H1 (cell line): ENCODE measurements at regions not wholly inside any gene's neighbourhood (a gene's known extent, or its start where the extent isn't known, plus 50 kb on each side); places are given as distances from the start of the nearest gene placed in this dataset.

Source experiments
- CTCF ChIA-PET: fragments of 300-600 bp; sonication (Branson Sonifier 250); formaldehyde crosslinking; loops from one replicate; lab custom pipeline; 2021; ENCODE audit not compliant: partially characterized antibody; lab: Charles Lee
- POLR2A ChIA-PET: fragments of 300-600 bp; sonication (Branson Sonifier 250); formaldehyde crosslinking; loops from one replicate; lab custom pipeline; 2021; ENCODE audit warnings: inconsistent platforms; ENCODE audit not compliant: partially characterized antibody; lab: Charles Lee
- DNase-seq, 2 experiments: peaks; one replicate each; pipeline versions ENCODE4 v3.0.0 to v3.0.0-alpha.2; 2010 to 2022; ENCODE audit warnings: low spot score in 2 of 2, low read depth in 1 of 2, mixed read lengths in 1 of 2
- FAIRE-seq: peaks from 2 replicates; lab custom pipeline; 2011; peaks lifted over from hg19 to GRCh38; lab: Jason Lieb, UNC
- H2AFZ ChIP-seq: 2 replicates; pipeline ENCODE4 v1.8.1; 2012; ENCODE audit warnings: low read length, inconsistent platforms
- H2AK5ac ChIP-seq: 2 replicates; pipeline ENCODE4 v1.6.1; 2013; ENCODE audit warnings: low read depth, low read length
- H2BK120ac ChIP-seq: replicated peaks from 2 replicates; pipeline ENCODE3; 2013; ENCODE audit warnings: low read depth, low read length, inconsistent platforms
- H2BK12ac ChIP-seq: 2 replicates; pipeline ENCODE4 v1.6.1; 2013; ENCODE audit warnings: low read depth, low read length
- H2BK15ac ChIP-seq: 2 replicates; pipeline ENCODE4 v1.6.1; 2013; ENCODE audit warnings: low read length
- H2BK20ac ChIP-seq: 2 replicates; pipeline ENCODE4 v1.6.1; 2013; ENCODE audit warnings: low read length
- H2BK5ac ChIP-seq: 2 replicates; pipeline ENCODE4 v1.6.1; 2013; ENCODE audit warnings: low read depth, low read length
- H3K14ac ChIP-seq: 2 replicates; pipeline ENCODE4 v1.6.1; 2013; ENCODE audit warnings: inconsistent platforms; ENCODE audit not compliant: insufficient read length
- H3K18ac ChIP-seq: 2 replicates; pipeline ENCODE4 v1.6.1; 2013; ENCODE audit warnings: low read length; ENCODE audit errors: extremely low read depth
- H3K23ac ChIP-seq: 2 replicates; pipeline ENCODE4 v1.6.1; 2013; ENCODE audit warnings: inconsistent platforms; ENCODE audit not compliant: insufficient read length
- H3K23me2 ChIP-seq: 2 replicates; pipeline ENCODE4 v1.6.1; 2013; ENCODE audit warnings: low read depth, low read length
- H3K27ac ChIP-seq: 2 replicates; pipeline ENCODE4 v1.6.1; 2011; ENCODE audit warnings: low read depth, low read length, inconsistent platforms
- H3K27me3 ChIP-seq, 4 experiments: replicated peaks in 1 of 4; 1 replicate in 1 of 4; 2 replicates in 3 of 4; pipeline versions ENCODE4 v1.6.1 to v1.8.1; 2011 to 2013; ENCODE audit warnings: low read length in 3 of 4, mild to moderate bottlenecking in 3 of 4, inconsistent platforms in 2 of 4, mixed read lengths in 2 of 4, moderate library complexity in 1 of 4; ENCODE audit not compliant: control insufficient read depth in 3 of 4, insufficient read depth in 3 of 4; ENCODE audit errors: extremely low read depth in 1 of 4
- H3K36me3 ChIP-seq, 4 experiments: 2 replicates each; pipeline versions ENCODE4 v1.6.1 to v1.8.1; 2011 to 2013; ENCODE audit warnings: mild to moderate bottlenecking in 4 of 4, low read length in 3 of 4, moderate library complexity in 2 of 4, control low read depth in 1 of 4, inconsistent platforms in 1 of 4; ENCODE audit not compliant: insufficient read depth in 4 of 4, control insufficient read depth in 2 of 4
- H3K4ac ChIP-seq: replicated peaks from 2 replicates; pipeline ENCODE3; 2013; ENCODE audit warnings: low read length, low read depth, mixed read lengths, inconsistent platforms; ENCODE audit not compliant: insufficient read length
- H3K4me1 ChIP-seq, 4 experiments: replicated peaks in 1 of 4; 1 replicate in 1 of 4; 2 replicates in 3 of 4; pipeline versions ENCODE4 v1.6.1 to v1.8.1; 2011 to 2013; ENCODE audit warnings: low read length in 3 of 4, inconsistent platforms in 2 of 4, mixed read lengths in 1 of 4; ENCODE audit not compliant: insufficient read depth in 4 of 4, control insufficient read depth in 3 of 4
- H3K4me2 ChIP-seq, 2 experiments: 2 replicates each; pipeline versions ENCODE4 v1.6.1 to v1.8.1; 2011 to 2013; ENCODE audit warnings: low read depth in 2 of 2, low read length in 2 of 2, control low read depth in 1 of 2, inconsistent platforms in 1 of 2, mild to moderate bottlenecking in 1 of 2; ENCODE audit not compliant: insufficient read depth in 1 of 2
- H3K4me3 ChIP-seq, 4 experiments: fragments of 200-600, 300-600 bp in 1 of 4; sonication (generic), shearing (Covaris generic), sonication (Bioruptor Twin) in 1 of 4; 2 replicates each; pipeline versions ENCODE4 v1.5.1 to v1.8.1; 2011 to 2016; ENCODE audit warnings: low read length in 4 of 4, low read depth in 3 of 4, control low read depth in 2 of 4, inconsistent platforms in 2 of 4, mild to moderate bottlenecking in 2 of 4, mixed read lengths in 1 of 4, moderate library complexity in 1 of 4; ENCODE audit not compliant: insufficient read depth in 2 of 4; ENCODE audit errors: extremely low read depth in 1 of 4
- H3K56ac ChIP-seq: replicated peaks from 2 replicates; pipeline ENCODE3; 2013; ENCODE audit warnings: low read depth, mild to moderate bottlenecking, mixed read lengths, low read length, inconsistent platforms; ENCODE audit not compliant: insufficient read length
- H3K79me1 ChIP-seq: 2 replicates; pipeline ENCODE4 v1.6.1; 2013; ENCODE audit warnings: low read depth, low read length, control low read depth
- H3K79me2 ChIP-seq, 2 experiments: 2 replicates each; pipeline versions ENCODE4 v1.6.1 to v1.8.1; 2012 to 2013; ENCODE audit warnings: low read length in 2 of 2, mild to moderate bottlenecking in 2 of 2, inconsistent platforms in 1 of 2; ENCODE audit not compliant: insufficient read depth in 2 of 2, control insufficient read depth in 1 of 2
- H3K9ac ChIP-seq, 4 experiments: replicated peaks in 1 of 4; 1 replicate in 1 of 4; 2 replicates in 3 of 4; pipeline versions ENCODE4 v1.6.1 to v1.8.1; 2011 to 2013; ENCODE audit warnings: low read depth in 3 of 4, low read length in 3 of 4, control low read depth in 2 of 4, mild to moderate bottlenecking in 2 of 4, moderate library complexity in 2 of 4, inconsistent platforms in 1 of 4; ENCODE audit errors: extremely low read depth in 1 of 4
- H3K9me3 ChIP-seq, 2 experiments: 2 replicates each; pipeline versions ENCODE4 v1.6.1 to v1.8.1; 2012 to 2013; ENCODE audit warnings: mild to moderate bottlenecking in 2 of 2, moderate library complexity in 2 of 2, control low read depth in 1 of 2, inconsistent platforms in 1 of 2, low read depth in 1 of 2, low read length in 1 of 2, mixed read lengths in 1 of 2; ENCODE audit not compliant: insufficient read depth in 2 of 2
- H4K20me1 ChIP-seq, 2 experiments: replicated peaks in 1 of 2; 2 replicates each; pipeline versions ENCODE3 to v1.8.1; 2011 to 2013; ENCODE audit warnings: inconsistent platforms in 2 of 2, low read length in 2 of 2, mild to moderate bottlenecking in 1 of 2; ENCODE audit not compliant: insufficient read depth in 2 of 2, control insufficient read depth in 1 of 2
- H4K5ac ChIP-seq: 2 replicates; pipeline ENCODE4 v1.6.1; 2013; ENCODE audit warnings: low read length, low read depth, mixed read lengths, inconsistent platforms; ENCODE audit not compliant: insufficient read length
- H4K8ac ChIP-seq: 2 replicates; pipeline ENCODE4 v1.8.0; 2013; ENCODE audit warnings: mild to moderate bottlenecking, moderate library complexity, low read length, inconsistent platforms; ENCODE audit not compliant: insufficient read depth; ENCODE audit errors: extremely low read depth
- H4K91ac ChIP-seq: replicated peaks from 2 replicates; pipeline ENCODE3; 2013; ENCODE audit warnings: low read length, mixed read lengths, inconsistent platforms; ENCODE audit not compliant: insufficient read length
- CHD1 ChIP-seq: IDR thresholded peaks from 2 replicates; pipeline ENCODE4 v1.6.1; 2012; ENCODE audit warnings: low read depth, low read length, improper control_type of control experiment
- CTCF ChIP-seq, 3 experiments: IDR thresholded peaks; 1 replicate in 2 of 3; 2 replicates in 1 of 3; pipeline versions ENCODE4 v1.5.1 to v1.6.1; 2011; ENCODE audit warnings: low read length in 3 of 3, mild to moderate bottlenecking in 3 of 3, inconsistent platforms in 2 of 3, low read depth in 1 of 3, moderate library complexity in 1 of 3; ENCODE audit not compliant: insufficient read depth in 1 of 3; ENCODE audit errors: control extremely low read depth in 1 of 3
- KDM4A ChIP-seq: IDR thresholded peaks from one replicate; pipeline ENCODE4 v1.7.1; 2012; ENCODE audit warnings: low read depth, mild to moderate bottlenecking, moderate library complexity, low read length, inconsistent platforms; ENCODE audit not compliant: severe bottlenecking
- RAD21 ChIP-seq, 2 experiments: IDR thresholded peaks in 1 of 2; conservative IDR thresholded peaks in 1 of 2; 2 replicates each; pipeline ENCODE4 v1.6.1; 2011; ENCODE audit warnings: low read depth in 2 of 2, low read length in 2 of 2, improper control_type of control experiment in 1 of 2, inconsistent platforms in 1 of 2, mild to moderate bottlenecking in 1 of 2, moderate library complexity in 1 of 2
- WGBS, 2 experiments: shearing (Covaris generic) in 1 of 2; methylation state at CpG; one replicate each; pipeline versions ENCODE4 v1.1.6 to v1.1.7; 2013 to 2015; ENCODE audit warnings: low lambda C conversion rate in 2 of 2, mixed read lengths in 2 of 2, inconsistent platforms in 1 of 2, low coverage in 1 of 2, missing lambda C conversion rate in 1 of 2; ENCODE audit not compliant: insufficient replicate concordance in 2 of 2, insufficient coverage in 1 of 2, insufficient read length in 1 of 2; ENCODE audit errors: extremely low coverage in 1 of 2, missing lambda C conversion rate in 1 of 2; 5-methylcytosine and 5-hydroxymethylcytosine counted together

GRCh38 chrY:18997635-18998240 lies 224.2 kb upstream of the HSFY2 start:
- Histone ChIP-seq H3K18ac (no peak overlapping the region), H3K9me3 (no peaks in the 10 kb centered on the region), H4K20me1 (no peaks in the 10 kb centered on the region), H3K79me1 (no peaks in the 10 kb centered on the region), H3K4me3 (no peak overlapping the region), H2BK20ac (no peak overlapping the region), H2BK12ac (no peak overlapping the region), H4K91ac (no peak overlapping the region), H2AFZ (no peak overlapping the region), H4K5ac (no peak overlapping the region), H3K27ac (no peak overlapping the region), H3K4me1 (no peaks in the 10 kb centered on the region), H3K9ac (no peak overlapping the region), H3K27me3 (no peaks in the 10 kb centered on the region), H4K8ac (no peak overlapping the region), H3K23me2 (no peaks in the 10 kb centered on the region), H3K14ac (no peak overlapping the region), H3K79me2 (peaks cover 0 to 3% of the 10 kb centered on the region in 2 experiments; a peak in 2 of 4 replicates), H3K36me3 (no peaks in the 10 kb centered on the region; a peak in 1 of 8 replicates), H3K4me2 (no peak overlapping the region), H3K4ac (no peak overlapping the region), H2BK15ac (no peak overlapping the region), H3K23ac (no peak overlapping the region), H2AK5ac (no peak overlapping the region), H2BK120ac (no peak overlapping the region), H3K56ac (no peak overlapping the region), H2BK5ac (no peak overlapping the region)
- WGBS, 2 experiments = 83% methylated on average over 2 of the region's 2 CpGs; no CpG with 5 or more reads in 1 of the 2 experiments
- FAIRE-seq = no peak
- peak in 1 of 3 experiments; percentile 33; a peak in 1 of 4 replicates for TF ChIP-seq CTCF (IDR thresholded peaks at IDR 0.05; ENCODE audit: control extremely low read depth in 1 of 3, insufficient read depth in 1 of 3, low read depth in 1 of 3, low read length in 3 of 3)
- peak; percentile 33 to 41; a peak in 3 of 4 replicates for TF ChIP-seq RAD21 (IDR thresholded peaks at IDR 0.05 in 1 of 2, conservative IDR thresholded peaks at IDR 0.05 in 1 of 2; ENCODE audit: low read depth in 2 of 2, low read length in 2 of 2)
- no peak for TF ChIP-seq KDM4A
- TF ChIP-seq CHD1 = no peak
- ChIA-PET POLR2A (no interaction called here), CTCF (interaction anchor here (3.2 kb wide), 1 partner anchor 11 kb away, joined by 10 read pairs; no protein-coding TSS in a partner anchor)
- DNase-seq = no peak
